Prostate gland (tissue), 2 donors: ENCODE measurements at regions not wholly inside any gene's neighbourhood (a gene's known extent, or its start where the extent isn't known, plus 50 kb on each side); places are given as distances from the start of the nearest gene placed in this dataset.

Experiments
- DNase-seq: peaks from one replicate; pipeline ENCODE4 v3.0.0-alpha.2; 2019; ENCODE audit warnings: low spot score
- H3K27ac ChIP-seq, 2 donors: fragments of 200-600 bp; sonication (generic); 2 replicates each; pipeline ENCODE4 v1.5.1; 2017 to 2019
- H3K27me3 ChIP-seq: fragments of 200-600 bp; sonication (generic); replicated peaks from 2 replicates; pipeline ENCODE4 v1.5.1; 2019; ENCODE audit not compliant: insufficient read depth
- H3K36me3 ChIP-seq, 2 donors: fragments of 200-600 bp; sonication (generic); 1 replicate in 1 of 2; 2 replicates in 1 of 2; pipeline versions ENCODE4 v1.5.1 to v1.8.1; 2017 to 2019
- H3K4me1 ChIP-seq: fragments of 200-600 bp; sonication (generic); replicated peaks from 2 replicates; pipeline ENCODE4 v1.5.1; 2019
- H3K4me3 ChIP-seq, 2 donors: fragments of 200-600 bp; sonication (generic); 2 replicates each; pipeline ENCODE4 v1.5.1; 2017 to 2019
- H3K9me3 ChIP-seq: fragments of 200-600 bp; sonication (generic); 2 replicates; pipeline ENCODE4 v1.5.1; 2017
- POLR2A ChIP-seq: fragments of 450-650 bp; IDR thresholded peaks from one replicate; pipeline ENCODE4 v1.6.1; 2016; ENCODE audit warnings: antibody characterized with exemption, mild to moderate bottlenecking
- POLR2AphosphoS5 ChIP-seq: sonication (generic); formaldehyde crosslinking; IDR thresholded peaks from one replicate; pipeline ENCODE4 v1.6.1; 2017; ENCODE audit warnings: antibody characterized with exemption
- WGBS: methylation state at CpG from one replicate; pipeline ENCODE4 v1.1.5; 2018; 5-methylcytosine and 5-hydroxymethylcytosine counted together
- intact Hi-C: fragments of 100-400 bp; cut with DNase I; formaldehyde crosslinking; loops from one replicate; pipeline ENCODE4 v1.14.2; 2022
- TF ChIP-seq, protein P1 (sequence below), 4 experiments: fragments of 200-600 bp in 2 of 4; fragments of 450-650 bp in 2 of 4; sonication (generic) in 2 of 4; IDR thresholded peaks; 1 replicate in 3 of 4; 2 replicates in 1 of 4; pipeline ENCODE4 v1.5.1; 2016 to 2019; ENCODE audit warnings: antibody characterized with exemption in 4 of 4, mild to moderate bottlenecking in 2 of 4, moderate library complexity in 2 of 4

GRCh38 chr4:188956566-188956965 is 817.3 kb downstream of the TRIML1 start:
- DNase-seq, result no peak
- Histone ChIP-seq H3K27ac (no peak overlapping the region), H3K4me1 (no peaks in the 10 kb centered on the region), H3K4me3 (no peak overlapping the region), H3K9me3 (no peaks in the 10 kb centered on the region), H3K27me3 (no peaks in the 10 kb centered on the region), H3K36me3 (no peaks in the 10 kb centered on the region)
- WGBS, result 82% methylated on average over 4 of the region's 4 CpGs
- TF ChIP-seq, protein P1, sequence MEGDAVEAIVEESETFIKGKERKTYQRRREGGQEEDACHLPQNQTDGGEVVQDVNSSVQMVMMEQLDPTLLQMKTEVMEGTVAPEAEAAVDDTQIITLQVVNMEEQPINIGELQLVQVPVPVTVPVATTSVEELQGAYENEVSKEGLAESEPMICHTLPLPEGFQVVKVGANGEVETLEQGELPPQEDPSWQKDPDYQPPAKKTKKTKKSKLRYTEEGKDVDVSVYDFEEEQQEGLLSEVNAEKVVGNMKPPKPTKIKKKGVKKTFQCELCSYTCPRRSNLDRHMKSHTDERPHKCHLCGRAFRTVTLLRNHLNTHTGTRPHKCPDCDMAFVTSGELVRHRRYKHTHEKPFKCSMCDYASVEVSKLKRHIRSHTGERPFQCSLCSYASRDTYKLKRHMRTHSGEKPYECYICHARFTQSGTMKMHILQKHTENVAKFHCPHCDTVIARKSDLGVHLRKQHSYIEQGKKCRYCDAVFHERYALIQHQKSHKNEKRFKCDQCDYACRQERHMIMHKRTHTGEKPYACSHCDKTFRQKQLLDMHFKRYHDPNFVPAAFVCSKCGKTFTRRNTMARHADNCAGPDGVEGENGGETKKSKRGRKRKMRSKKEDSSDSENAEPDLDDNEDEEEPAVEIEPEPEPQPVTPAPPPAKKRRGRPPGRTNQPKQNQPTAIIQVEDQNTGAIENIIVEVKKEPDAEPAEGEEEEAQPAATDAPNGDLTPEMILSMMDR (IDR thresholded peaks at IDR 0.05), result no peak
- TF ChIP-seq POLR2AphosphoS5 (no peak), POLR2A (no peak)
- intact Hi-C loops, result no loop called here

DNA sequence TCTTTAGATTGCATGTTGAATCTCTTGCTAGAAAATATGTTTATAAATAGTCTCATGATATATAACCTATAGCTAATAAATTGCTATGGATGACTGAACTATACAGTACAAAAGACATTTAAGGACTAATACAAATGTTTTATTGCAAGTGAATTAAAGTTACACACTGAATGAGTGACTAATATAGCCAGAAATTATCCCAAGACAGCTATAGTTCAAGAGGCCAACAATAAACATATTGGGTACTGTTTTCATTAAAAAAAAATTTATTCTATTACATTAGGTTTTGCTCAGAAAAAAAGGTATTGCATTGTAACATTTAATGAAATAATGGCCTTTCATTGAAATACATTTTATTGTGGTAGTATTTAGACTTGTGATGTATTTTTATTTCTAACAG is 819.1 kb downstream of the TRIML1 start:
- Histone ChIP-seq H3K27me3 (no peaks in the 10 kb centered on the region), H3K4me1 (no peaks in the 10 kb centered on the region), H3K9me3 (no peaks in the 10 kb centered on the region), H3K4me3 (no peak overlapping the region), H3K27ac (no peak overlapping the region), H3K36me3 (no peaks in the 10 kb centered on the region)
- no peak for DNase-seq
- TF ChIP-seq, protein P1 (IDR thresholded peaks at IDR 0.05), result no peak
- TF ChIP-seq POLR2A (no peak), POLR2AphosphoS5 (no peak)
- intact Hi-C loops, result no loop called here

GRCh38 chr4:188959424-188959823 is 820.2 kb downstream of the TRIML1 start:
- Histone ChIP-seq H3K36me3 (no peaks in the 10 kb centered on the region), H3K27me3 (no peaks in the 10 kb centered on the region), H3K4me3 (no peak overlapping the region), H3K27ac (no peak overlapping the region), H3K4me1 (no peaks in the 10 kb centered on the region), H3K9me3 (no peaks in the 10 kb centered on the region)
- TF ChIP-seq, protein P1 (IDR thresholded peaks at IDR 0.05), result no peak
- TF ChIP-seq POLR2A (no peak), POLR2AphosphoS5 (no peak)
- 76% methylated on average over 6 of the region's 6 CpGs for WGBS
- intact Hi-C loops, result no loop called here
- DNase-seq, result no peak

DNA sequence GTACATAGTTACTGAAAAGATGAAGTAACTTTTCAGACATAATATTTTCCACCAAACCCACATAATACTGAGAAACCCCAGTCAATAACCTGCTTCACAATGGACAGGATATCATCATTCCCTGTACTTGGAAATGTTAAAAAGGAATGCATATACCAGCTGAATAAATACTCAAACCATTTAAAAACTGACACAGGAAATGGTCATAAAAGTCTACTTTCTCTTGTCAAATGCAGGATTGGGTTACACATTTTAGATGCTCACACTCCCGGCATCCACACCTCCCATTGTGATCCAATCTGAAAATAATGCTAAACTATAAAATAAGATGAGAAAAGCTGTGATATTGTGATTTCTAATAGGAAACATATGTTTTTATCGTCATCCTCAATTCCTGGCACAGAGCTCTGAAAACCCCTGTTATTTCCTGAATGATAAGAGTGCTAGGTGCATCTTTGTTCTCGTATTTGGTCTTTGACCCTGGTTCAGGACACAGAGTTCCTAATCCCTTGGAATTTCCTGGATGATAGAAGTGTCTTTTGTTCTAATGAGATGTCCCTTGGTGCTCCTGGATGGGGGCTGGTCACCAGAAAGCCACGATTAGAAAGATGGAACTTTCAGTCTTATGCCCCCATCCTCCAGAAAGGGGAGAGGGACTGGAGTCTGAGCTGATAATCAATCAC is 821.3 kb downstream of the TRIML1 start:
- H3K9me3 ChIP-seq, result no peaks in the 10 kb centered on the region
- intact Hi-C loops, result no loop called here
- H3K4me1 ChIP-seq, result no peaks in the 10 kb centered on the region
- DNase-seq, result no peak
- no peak overlapping the region for H3K27ac ChIP-seq
- H3K4me3 ChIP-seq, result no peak overlapping the region
- H3K27me3 ChIP-seq, result no peaks in the 10 kb centered on the region
- 37% methylated on average over 4 of the region's 4 CpGs for WGBS
- H3K36me3 ChIP-seq, result no peaks in the 10 kb centered on the region
- TF ChIP-seq, protein P1 (IDR thresholded peaks at IDR 0.05), result no peak
- TF ChIP-seq POLR2AphosphoS5 (no peak), POLR2A (no peak)

DNA sequence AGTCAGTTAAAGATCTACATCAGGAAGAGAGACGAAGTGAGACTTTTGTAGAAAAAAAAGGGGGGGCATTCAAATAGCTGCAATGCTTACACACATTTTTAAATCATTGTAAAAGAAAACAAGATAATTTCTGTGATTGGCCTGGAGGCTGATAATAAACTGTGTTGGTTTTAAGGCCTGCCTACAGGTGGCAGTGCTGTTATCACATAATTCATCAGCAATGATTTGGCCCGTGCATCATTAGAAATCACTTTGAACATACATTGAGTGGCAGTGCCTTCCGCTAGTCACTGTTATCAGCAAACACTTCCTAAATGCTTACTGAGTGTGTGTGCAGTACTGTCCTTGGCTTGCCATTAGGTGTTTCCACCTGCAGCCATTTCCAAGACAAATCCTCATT is 831.9 kb downstream of the TRIML1 start:
- peaks cover 2% of the 10 kb centered on the region for H3K4me1 ChIP-seq
- H3K27ac ChIP-seq, result no peak overlapping the region
- no peaks in the 10 kb centered on the region for H3K36me3 ChIP-seq
- H3K27me3 ChIP-seq, result no peaks in the 10 kb centered on the region
- no peak for DNase-seq
- H3K9me3 ChIP-seq, result no peaks in the 10 kb centered on the region
- TF ChIP-seq, protein P1 (IDR thresholded peaks at IDR 0.05), result peak in 2 of 4 experiments; percentile 9 to 22
- TF ChIP-seq POLR2A (no peak), POLR2AphosphoS5 (no peak)
- H3K4me3 ChIP-seq, result no peak overlapping the region
- intact Hi-C loops, result no loop called here
- 27% methylated on average over 3 of the region's 3 CpGs for WGBS
